NCI-H774 (cell line): ENCODE measurements at regions not wholly inside any gene's neighbourhood (a gene's known extent, or its start where the extent isn't known, plus 50 kb on each side); places are given as distances from the start of the nearest gene placed in this dataset.
"Not testable (repeated sequence)": the region's sequence is repeated elsewhere in the genome, so short reads cannot be mapped to it uniquely, and the experiment has no call there.

Source experiments
- DNase-seq: peaks from one replicate; lab custom pipeline; 2025; lab: John Stamatoyannopoulos, UW

- no peak for DNase-seq
Observed at GRCh38 chr18:14189858-14190257, 57.6 kb upstream of the ZNF519 start.

GRCh38 chr18:14188751-14189406 is 56.6 kb upstream of the ZNF519 start:
- DNase-seq, result not testable (repeated sequence)
